NOMO-1 (cell line): ENCODE measurements at regions not wholly inside any gene's neighbourhood (a gene's known extent, or its start where the extent isn't known, plus 50 kb on each side); places are given as distances from the start of the nearest gene placed in this dataset.

Experiments
- DNase-seq, 2 experiments: peaks; one replicate each; lab custom pipeline; 2025; ENCODE audit not compliant: unreplicated experiment in 2 of 2; lab: John Stamatoyannopoulos, UW

- DNase-seq: no peak
Observed at GRCh38 chr2:216745453-216745852, 50.1 kb upstream of the IGFBP5 start.
